ENCODE measurements at regions not wholly inside any gene's neighbourhood (a gene's known extent, or its start where the extent isn't known, plus 50 kb on each side); places are given as distances from the start of the nearest gene placed in this dataset.

DNA sequence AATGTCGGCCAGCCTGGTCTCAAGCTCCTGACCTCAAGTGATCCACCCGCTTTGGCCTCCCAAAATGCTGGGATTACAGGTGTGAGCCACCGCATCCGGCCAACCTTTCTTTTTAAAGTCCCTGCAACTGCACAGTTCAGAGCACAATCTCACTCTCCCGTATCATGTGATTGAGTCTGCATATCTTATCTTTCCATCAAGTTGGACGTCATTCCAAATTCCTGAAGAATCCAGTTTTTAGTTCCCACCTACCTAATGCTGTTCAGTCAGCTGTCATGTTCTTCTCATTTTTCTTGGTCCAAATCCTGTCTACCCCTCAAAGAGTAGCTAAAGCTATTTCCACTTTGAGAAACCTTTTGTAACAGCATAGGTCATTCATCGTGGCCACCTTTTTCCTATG lies 110.8 kb upstream of the FBXO11 start:
- H3K36me3 ChIP-seq (ENCODE audit: control insufficient read depth, insufficient read depth, low read length) = no peaks in the 10 kb centered on the region
- H3K4me2 ChIP-seq (ENCODE audit: insufficient read depth, low read length) = no peak overlapping the region
- H3K9ac ChIP-seq (ENCODE audit: insufficient read depth in 1 of 2, low read depth in 2 of 2, low read length in 2 of 2) = no peak overlapping the region
- no peaks in the 10 kb centered on the region for H3K9me1 ChIP-seq (ENCODE audit: control insufficient read depth, insufficient read depth, low read length)
- ATAC-seq (no peak), DNase-seq (ENCODE audit: extremely low read depth in 1 of 4, low spot score in 3 of 4) (no peak), FAIRE-seq (no peak)
- peaks cover 5 to 6% of the 10 kb centered on the region in 2 experiments; a peak in 3 of 5 replicates for H3K27me3 ChIP-seq (ENCODE audit: control insufficient read depth in 2 of 2, insufficient read depth in 2 of 2, low read length in 2 of 2)
- 23% methylated on average over 7 of the region's 7 CpGs for WGBS (ENCODE audit: insufficient coverage, low coverage, missing lambda C conversion rate)
- in situ Hi-C loops (cut with MboI) (no loop called here), intact Hi-C loops (cut with micrococcal nuclease) (no loop called here)
- H3K79me2 ChIP-seq (ENCODE audit: control insufficient read depth, insufficient read depth, low read length) = no peaks in the 10 kb centered on the region
- no peaks in the 10 kb centered on the region for H4K20me1 ChIP-seq (replicated peaks; ENCODE audit: control insufficient read depth, insufficient read depth, low read length)
- CTCF ChIA-PET (ENCODE audit: low intra/inter-chr PET ratio) = no interaction called here
- H3K4me1 ChIP-seq (replicated peaks in 1 of 2; ENCODE audit: control insufficient read depth in 2 of 2, insufficient read depth in 2 of 2, low read length in 2 of 2) = no peaks in the 10 kb centered on the region
- H3K27ac ChIP-seq (ENCODE audit: extremely low read depth, low read depth, low read length) = no peak overlapping the region
- TF ChIP-seq ZNF274 (IDR thresholded peaks at IDR 0.05; ENCODE audit: borderline replicate concordance, low read depth, low read length) (no peak), TRIM24 (IDR thresholded peaks at IDR 0.05) (no peak), ZNF41 (CRISPR knock-in tag; conservative IDR thresholded peaks at IDR 0.05) (no peak), HMG20B (CRISPR knock-in tag; IDR thresholded peaks at IDR 0.05) (no peak), PATZ1 (CRISPR knock-in tag; IDR thresholded peaks at IDR 0.05; ENCODE audit: borderline replicate concordance) (no peak), ZSCAN29 (IDR thresholded peaks at IDR 0.05) (no peak), RBM25 (IDR thresholded peaks at IDR 0.05; ENCODE audit: low read depth, low read length, severe bottlenecking) (no peak)
- H3K4me3 ChIP-seq = no peak overlapping the region
- H2AFZ ChIP-seq (ENCODE audit: low read depth, low read length) = no peak overlapping the region
- no TSS peak for BruUV-seq (replicated peaks)
- H3K9me3 ChIP-seq (replicated peaks; ENCODE audit: control insufficient read depth, insufficient read depth, low read depth, low read length) = no peaks in the 10 kb centered on the region
- POLR2A ChIA-PET = interaction anchor here (0.6 kb wide), 1 partner anchor 96 kb away, joined by 3 read pairs; no protein-coding TSS in a partner anchor

Measured in K562 (cell line).